ENCODE measurements at regions not wholly inside any gene's neighbourhood (a gene's known extent, or its start where the extent isn't known, plus 50 kb on each side); places are given as distances from the start of the nearest gene placed in this dataset.

GRCh38 chr3:8205881-8206280, 295.7 kb upstream of the LMCD1 start:
- TF ChIP-seq CTCF (IDR thresholded peaks at IDR 0.05; ENCODE audit: low read depth, low read length, missing input control) = no peak
- TF ChIP-seq GABPA (IDR thresholded peaks at IDR 0.05 in 1 of 2, conservative IDR thresholded peaks at IDR 0.05 in 1 of 2) = no peak
- TF ChIP-seq, protein P1, sequence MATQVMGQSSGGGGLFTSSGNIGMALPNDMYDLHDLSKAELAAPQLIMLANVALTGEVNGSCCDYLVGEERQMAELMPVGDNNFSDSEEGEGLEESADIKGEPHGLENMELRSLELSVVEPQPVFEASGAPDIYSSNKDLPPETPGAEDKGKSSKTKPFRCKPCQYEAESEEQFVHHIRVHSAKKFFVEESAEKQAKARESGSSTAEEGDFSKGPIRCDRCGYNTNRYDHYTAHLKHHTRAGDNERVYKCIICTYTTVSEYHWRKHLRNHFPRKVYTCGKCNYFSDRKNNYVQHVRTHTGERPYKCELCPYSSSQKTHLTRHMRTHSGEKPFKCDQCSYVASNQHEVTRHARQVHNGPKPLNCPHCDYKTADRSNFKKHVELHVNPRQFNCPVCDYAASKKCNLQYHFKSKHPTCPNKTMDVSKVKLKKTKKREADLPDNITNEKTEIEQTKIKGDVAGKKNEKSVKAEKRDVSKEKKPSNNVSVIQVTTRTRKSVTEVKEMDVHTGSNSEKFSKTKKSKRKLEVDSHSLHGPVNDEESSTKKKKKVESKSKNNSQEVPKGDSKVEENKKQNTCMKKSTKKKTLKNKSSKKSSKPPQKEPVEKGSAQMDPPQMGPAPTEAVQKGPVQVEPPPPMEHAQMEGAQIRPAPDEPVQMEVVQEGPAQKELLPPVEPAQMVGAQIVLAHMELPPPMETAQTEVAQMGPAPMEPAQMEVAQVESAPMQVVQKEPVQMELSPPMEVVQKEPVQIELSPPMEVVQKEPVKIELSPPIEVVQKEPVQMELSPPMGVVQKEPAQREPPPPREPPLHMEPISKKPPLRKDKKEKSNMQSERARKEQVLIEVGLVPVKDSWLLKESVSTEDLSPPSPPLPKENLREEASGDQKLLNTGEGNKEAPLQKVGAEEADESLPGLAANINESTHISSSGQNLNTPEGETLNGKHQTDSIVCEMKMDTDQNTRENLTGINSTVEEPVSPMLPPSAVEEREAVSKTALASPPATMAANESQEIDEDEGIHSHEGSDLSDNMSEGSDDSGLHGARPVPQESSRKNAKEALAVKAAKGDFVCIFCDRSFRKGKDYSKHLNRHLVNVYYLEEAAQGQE (IDR thresholded peaks at IDR 0.05) = no peak
- TF ChIP-seq EGR1 (IDR thresholded peaks at IDR 0.05; ENCODE audit: low read depth in 2 of 2) = no peak
- TF ChIP-seq YY1 (IDR thresholded peaks at IDR 0.05) = no peak
- TF ChIP-seq RAD21 (IDR thresholded peaks at IDR 0.05) = no peak
- TF ChIP-seq ZBTB33 (IDR thresholded peaks at IDR 0.05) = no peak
- TF ChIP-seq TAF1 (conservative IDR thresholded peaks at IDR 0.05) = no peak
- TF ChIP-seq JUND (IDR thresholded peaks at IDR 0.05) = no peak
- no peak for TF ChIP-seq FOXA1 (IDR thresholded peaks at IDR 0.05)
- no peak for TF ChIP-seq MAX (IDR thresholded peaks at IDR 0.05)
- TF ChIP-seq, protein P2, sequence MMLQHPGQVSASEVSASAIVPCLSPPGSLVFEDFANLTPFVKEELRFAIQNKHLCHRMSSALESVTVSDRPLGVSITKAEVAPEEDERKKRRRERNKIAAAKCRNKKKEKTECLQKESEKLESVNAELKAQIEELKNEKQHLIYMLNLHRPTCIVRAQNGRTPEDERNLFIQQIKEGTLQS (IDR thresholded peaks at IDR 0.05) = no peak
- no peak for TF ChIP-seq SP1 (IDR thresholded peaks at IDR 0.05)
- TF ChIP-seq HNF4A (conservative IDR thresholded peaks at IDR 0.05) = no peak
